SU-DHL-6 (cell line): ENCODE measurements at regions not wholly inside any gene's neighbourhood (a gene's known extent, or its start where the extent isn't known, plus 50 kb on each side); places are given as distances from the start of the nearest gene placed in this dataset.
A peak's percentile ranks its signal among the peaks of the same experiment; 100 is the strongest.
"Not testable (repeated sequence)": the region's sequence is repeated elsewhere in the genome, so short reads cannot be mapped to it uniquely, and the experiment has no call there.

Source experiments
- H2AFZ ChIP-seq: fragments of 200-600 bp; sonication (generic); 2 replicates; pipeline ENCODE4 v1.6.1; 2014; ENCODE audit warnings: low read depth, mild to moderate bottlenecking, moderate library complexity, mixed read lengths, antibody characterized with exemption, low read length; ENCODE audit not compliant: severe bottlenecking
- H3F3A ChIP-seq: fragments of 200-600 bp; shearing (Covaris generic); 2 replicates; pipeline ENCODE4 v1.6.0; 2016; ENCODE audit warnings: antibody characterized with exemption, mild to moderate bottlenecking; ENCODE audit not compliant: insufficient read depth
- H3K27ac ChIP-seq: fragments of 200-600 bp; sonication (generic); 2 replicates; pipeline ENCODE4 v1.5.1; 2016; ENCODE audit warnings: low read depth, mild to moderate bottlenecking, low read length, moderate library complexity, mixed read lengths
- H3K27me3 ChIP-seq: fragments of 200-600 bp; sonication (generic), shearing (Covaris generic); 2 replicates; pipeline ENCODE4 v1.6.0; 2014; ENCODE audit warnings: mild to moderate bottlenecking, low read length
- H3K36me3 ChIP-seq: fragments of 200-600 bp; sonication (generic); 2 replicates; pipeline ENCODE4 v1.6.1; 2014; ENCODE audit warnings: mild to moderate bottlenecking, low read length, mixed read lengths
- H3K4me2 ChIP-seq: fragments of 300-600, 200-600 bp; shearing (Covaris generic), sonication (generic); 2 replicates; pipeline ENCODE4 v1.6.0; 2014; ENCODE audit warnings: low read length, low read depth, mild to moderate bottlenecking; ENCODE audit not compliant: poor library complexity, severe bottlenecking
- H3K4me3 ChIP-seq: fragments of 200-600 bp; sonication (generic); 2 replicates; pipeline ENCODE4 v1.5.1; 2014; ENCODE audit warnings: antibody characterized with exemption, low read length, mild to moderate bottlenecking, mixed read lengths; ENCODE audit not compliant: insufficient read depth, poor library complexity, severe bottlenecking
- H3K79me2 ChIP-seq: fragments of 200-600 bp; sonication (generic); 2 replicates; pipeline ENCODE4 v1.6.1; 2014; ENCODE audit warnings: mild to moderate bottlenecking, low read length, moderate library complexity; ENCODE audit not compliant: insufficient read depth
- H3K9ac ChIP-seq: fragments of 200-600 bp; sonication (generic); 2 replicates; pipeline ENCODE4 v1.7.0; 2014; ENCODE audit warnings: mild to moderate bottlenecking, low read length
- H3K9me2 ChIP-seq: fragments of 200-600 bp; sonication (generic); replicated peaks from 2 replicates; pipeline ENCODE4 v1.6.1; 2014; ENCODE audit warnings: low read length; ENCODE audit not compliant: insufficient read depth
- H3K9me3 ChIP-seq: fragments of 200-600 bp; sonication (generic); 2 replicates; pipeline ENCODE4 v1.6.1; 2014; ENCODE audit warnings: low read length, mixed read lengths; ENCODE audit not compliant: insufficient read depth
- H4K20me1 ChIP-seq: fragments of 200-600 bp; sonication (generic); 2 replicates; pipeline ENCODE4 v1.6.1; 2014; ENCODE audit warnings: low read depth, mild to moderate bottlenecking, antibody characterized with exemption, low read length, moderate library complexity, mixed read lengths
- CTCF ChIP-seq: fragments of 200-600 bp; sonication (generic); IDR thresholded peaks from one replicate; pipeline ENCODE4 v1.5.1; 2017; ENCODE audit warnings: antibody characterized with exemption, mild to moderate bottlenecking, low read length, moderate library complexity; ENCODE audit not compliant: insufficient read depth, poor library complexity, severe bottlenecking
- EZH2phosphoT487 ChIP-seq: fragments of 200-600 bp; sonication (generic), shearing (Covaris generic); conservative IDR thresholded peaks from 2 replicates; pipeline ENCODE4 v1.6.1; 2018; ENCODE audit warnings: mild to moderate bottlenecking, antibody characterized with exemption, low read length, moderate library complexity, mixed read lengths

- Histone ChIP-seq H4K20me1 (no peaks in the 10 kb centered on the region), H3K9me3 (no peaks in the 10 kb centered on the region), H3K27ac (no peak overlapping the region), H3K9ac (no peak overlapping the region), H3K79me2 (no peaks in the 10 kb centered on the region), H3K4me3 (no peak overlapping the region), H3K27me3 (no peaks in the 10 kb centered on the region), H2AFZ (peak overlapping the region; percentile 15), H3F3A (no peaks in the 10 kb centered on the region), H3K36me3 (no peaks in the 10 kb centered on the region), H3K4me2 (no peak overlapping the region), H3K9me2 (no peaks in the 10 kb centered on the region)
- no peak for TF ChIP-seq EZH2phosphoT487
- no peak for TF ChIP-seq CTCF
These were observed 386.0 kb upstream of the ZEB2 start for GRCh38 chr2:144905956-144906355.

- Histone ChIP-seq H3K4me3 (no peak overlapping the region), H4K20me1 (no peaks in the 10 kb centered on the region), H3K27me3 (no peaks in the 10 kb centered on the region), H3K9ac (no peak overlapping the region), H2AFZ (no peak overlapping the region), H3K27ac (no peak overlapping the region), H3K4me2 (no peak overlapping the region), H3K36me3 (no peaks in the 10 kb centered on the region), H3K9me2 (no peaks in the 10 kb centered on the region), H3K79me2 (no peaks in the 10 kb centered on the region), H3K9me3 (no peaks in the 10 kb centered on the region), H3F3A (no peaks in the 10 kb centered on the region)
- no peak for TF ChIP-seq CTCF
- no peak for TF ChIP-seq EZH2phosphoT487
These were observed 384.7 kb upstream of the ZEB2 start for GRCh38 chr2:144904612-144905011.

- not testable (repeated sequence) for H2AFZ ChIP-seq, H3K79me2 ChIP-seq, H3F3A ChIP-seq, H3K9me2 ChIP-seq, H3K36me3 ChIP-seq, H4K20me1 ChIP-seq, H3K9me3 ChIP-seq, H3K27me3 ChIP-seq, H3K4me3 ChIP-seq, H3K27ac ChIP-seq, H3K4me2 ChIP-seq, H3K9ac ChIP-seq
These were observed 383.1 kb upstream of the ZEB2 start for GRCh38 chr2:144903045-144903444.

- not testable (repeated sequence) for H3K79me2 ChIP-seq, H3K36me3 ChIP-seq, H3K9me3 ChIP-seq, H2AFZ ChIP-seq, H3K27ac ChIP-seq, H3K9me2 ChIP-seq, H4K20me1 ChIP-seq, H3F3A ChIP-seq, H3K4me3 ChIP-seq, H3K9ac ChIP-seq, H3K4me2 ChIP-seq, H3K27me3 ChIP-seq
These were observed 381.5 kb upstream of the ZEB2 start for GRCh38 chr2:144901386-144901785.
